Loucy (cell line): ENCODE measurements at regions not wholly inside any gene's neighbourhood (a gene's known extent, or its start where the extent isn't known, plus 50 kb on each side); places are given as distances from the start of the nearest gene placed in this dataset.

Source experiments
- H2AFZ ChIP-seq: fragments of 200-600 bp; sonication (generic); 2 replicates; pipeline ENCODE4 v1.6.0; 2016; ENCODE audit warnings: antibody characterized with exemption, mild to moderate bottlenecking, low read length, moderate library complexity
- H3F3A ChIP-seq: fragments of 200-600 bp; 2 replicates; pipeline ENCODE4 v1.6.0; 2016; ENCODE audit warnings: antibody characterized with exemption, low read depth, mild to moderate bottlenecking
- H3K27me3 ChIP-seq: fragments of 200-600 bp; sonication (generic); 2 replicates; pipeline ENCODE4 v1.6.1; 2014; ENCODE audit warnings: low read length, mild to moderate bottlenecking; ENCODE audit not compliant: insufficient read depth, poor library complexity, severe bottlenecking
- H3K36me3 ChIP-seq: fragments of 200-600 bp; sonication (generic); 2 replicates; pipeline ENCODE4 v1.6.1; 2016; ENCODE audit warnings: low read length; ENCODE audit not compliant: insufficient read depth
- H3K4me1 ChIP-seq: fragments of 200-600 bp; sonication (generic); 2 replicates; pipeline ENCODE4 v1.5.1; 2014; ENCODE audit warnings: low read length, mild to moderate bottlenecking; ENCODE audit not compliant: insufficient read depth, poor library complexity, severe bottlenecking
- H3K4me2 ChIP-seq: fragments of 200-600 bp; sonication (generic); 2 replicates; pipeline ENCODE4 v1.6.0; 2014; ENCODE audit warnings: antibody characterized with exemption, low read length, low read depth, mild to moderate bottlenecking; ENCODE audit not compliant: poor library complexity, severe bottlenecking
- H3K4me3 ChIP-seq: fragments of 200-600 bp; sonication (generic); 2 replicates; pipeline ENCODE4 v1.5.1; 2014; ENCODE audit warnings: low read length, mild to moderate bottlenecking, mixed read lengths; ENCODE audit not compliant: poor library complexity, severe bottlenecking
- H3K79me2 ChIP-seq: fragments of 200-600 bp; sonication (generic); 2 replicates; pipeline ENCODE4 v1.6.1; 2014; ENCODE audit warnings: low read length; ENCODE audit not compliant: insufficient read depth
- H3K9ac ChIP-seq: fragments of 200-600 bp; sonication (generic); 2 replicates; pipeline ENCODE4 v1.6.0; 2014; ENCODE audit warnings: mild to moderate bottlenecking, low read depth, low read length, moderate library complexity; ENCODE audit not compliant: poor library complexity, severe bottlenecking
- H3K9me2 ChIP-seq: fragments of 200-600 bp; sonication (generic); replicated peaks from 2 replicates; pipeline ENCODE4 v1.6.1; 2016; ENCODE audit warnings: low read depth, low read length, mixed read lengths
- H3K9me3 ChIP-seq: fragments of 200-600 bp; sonication (generic); 2 replicates; pipeline ENCODE4 v1.6.1; 2014; ENCODE audit warnings: mild to moderate bottlenecking, antibody characterized with exemption, low read length, low read depth; ENCODE audit not compliant: insufficient read depth
- H4K20me1 ChIP-seq: fragments of 200-600 bp; sonication (generic); 2 replicates; pipeline ENCODE4 v1.6.0; 2014; ENCODE audit warnings: antibody characterized with exemption, low read length, mild to moderate bottlenecking; ENCODE audit not compliant: insufficient read depth, poor library complexity, severe bottlenecking
- CTCF ChIP-seq: fragments of 200-600 bp; sonication (generic); conservative IDR thresholded peaks from 2 replicates; pipeline ENCODE4 v1.5.1; 2014; ENCODE audit warnings: mild to moderate bottlenecking, antibody characterized with exemption, low read length
- EZH2phosphoT487 ChIP-seq: fragments of 200-600 bp; IDR thresholded peaks from 2 replicates; pipeline ENCODE4 v1.6.1; 2018; ENCODE audit warnings: antibody characterized with exemption, mild to moderate bottlenecking, moderate library complexity, borderline replicate concordance

DNA sequence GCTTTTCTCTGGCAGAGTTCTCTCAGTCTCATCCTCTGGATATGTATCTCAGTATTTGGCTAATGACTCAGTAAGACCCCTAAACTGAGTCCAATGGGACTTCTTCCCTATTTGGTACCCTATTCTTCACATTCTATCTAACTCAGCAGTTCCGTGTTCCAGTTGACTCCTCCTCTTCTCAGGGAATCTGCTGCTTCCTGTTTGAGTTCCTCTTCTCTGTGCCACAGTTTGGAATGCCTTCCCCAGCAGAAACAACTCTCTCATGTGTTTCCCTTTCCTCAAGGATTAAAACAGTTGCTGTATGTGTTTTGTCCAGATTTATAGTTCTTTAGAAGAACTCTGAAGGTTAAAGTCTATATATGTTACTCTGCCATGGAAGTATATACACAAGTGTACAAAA lies 344.0 kb upstream of the RARB start:
- Histone ChIP-seq H3K9me2 (no peaks in the 10 kb centered on the region), H3K4me1 (no peaks in the 10 kb centered on the region), H2AFZ (no peak overlapping the region), H4K20me1 (no peaks in the 10 kb centered on the region), H3K9ac (no peak overlapping the region), H3K27me3 (no peaks in the 10 kb centered on the region), H3K4me3 (no peak overlapping the region), H3K9me3 (no peaks in the 10 kb centered on the region), H3K79me2 (no peaks in the 10 kb centered on the region), H3K36me3 (no peaks in the 10 kb centered on the region), H3F3A (no peaks in the 10 kb centered on the region), H3K4me2 (no peak overlapping the region)
- TF ChIP-seq EZH2phosphoT487, result no peak
- TF ChIP-seq CTCF, result no peak

DNA sequence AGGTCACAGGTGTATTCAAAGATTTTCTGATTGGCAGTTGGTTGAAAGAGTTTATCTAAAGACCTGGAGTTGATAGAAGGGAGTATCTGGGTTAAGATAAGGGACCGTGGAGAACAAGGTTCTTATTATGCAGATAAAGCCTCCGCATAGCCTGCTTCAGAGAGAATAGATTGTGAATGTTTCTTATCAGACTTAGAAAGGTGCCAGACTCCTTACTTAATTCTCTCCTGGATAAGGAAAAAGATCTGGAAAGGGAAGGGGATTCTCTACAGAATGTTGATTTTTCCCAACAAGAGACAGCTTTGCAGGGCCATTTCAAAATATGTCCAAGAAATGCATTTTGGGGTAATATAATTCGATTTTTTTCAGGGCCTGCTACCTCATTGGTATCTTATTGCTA lies 341.3 kb upstream of the RARB start:
- TF ChIP-seq CTCF (no peak), EZH2phosphoT487 (no peak)
- Histone ChIP-seq H3K27me3 (no peaks in the 10 kb centered on the region), H3K36me3 (no peaks in the 10 kb centered on the region)

DNA sequence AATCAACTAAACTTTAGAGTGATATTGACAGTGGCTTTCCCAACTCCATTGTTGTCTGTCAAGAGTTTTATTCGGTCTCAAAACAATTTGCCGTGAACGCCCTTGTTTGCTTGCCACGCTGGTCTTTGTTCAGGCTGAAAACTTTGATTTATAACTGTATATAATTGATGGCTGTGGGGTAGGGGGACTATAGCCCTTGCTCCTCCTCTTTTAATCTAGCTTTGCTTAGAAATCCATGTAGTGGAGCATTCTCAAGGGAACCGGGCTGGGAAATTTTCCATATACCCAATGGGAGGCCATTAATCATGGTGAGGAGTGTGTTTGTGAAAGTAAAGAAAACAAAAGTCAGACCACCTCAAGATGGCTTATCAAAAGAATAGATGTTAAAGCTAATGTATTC lies 339.8 kb upstream of the RARB start:
- Histone ChIP-seq H4K20me1 (no peaks in the 10 kb centered on the region), H3F3A (no peaks in the 10 kb centered on the region), H3K4me2 (no peak overlapping the region), H3K79me2 (no peaks in the 10 kb centered on the region), H3K9me3 (no peaks in the 10 kb centered on the region), H3K9ac (no peak overlapping the region), H2AFZ (no peak overlapping the region), H3K9me2 (no peaks in the 10 kb centered on the region), H3K4me3 (no peak overlapping the region), H3K36me3 (no peaks in the 10 kb centered on the region), H3K4me1 (no peaks in the 10 kb centered on the region), H3K27me3 (no peaks in the 10 kb centered on the region)
- TF ChIP-seq CTCF (no peak), EZH2phosphoT487 (no peak)

More for the DNA sequence above, 341.3 kb upstream of the RARB start:
- H3K79me2 ChIP-seq, result no peaks in the 10 kb centered on the region
- no peak overlapping the region for H2AFZ ChIP-seq
- no peaks in the 10 kb centered on the region for H3K9me3 ChIP-seq
- H3K9me2 ChIP-seq, result no peaks in the 10 kb centered on the region
- no peaks in the 10 kb centered on the region for H4K20me1 ChIP-seq
- H3K4me3 ChIP-seq, result no peak overlapping the region
- H3F3A ChIP-seq, result no peaks in the 10 kb centered on the region
- no peaks in the 10 kb centered on the region for H3K4me1 ChIP-seq
- H3K9ac ChIP-seq, result no peak overlapping the region
- H3K4me2 ChIP-seq, result no peak overlapping the region
